ENCODE measurements at regions not wholly inside any gene's neighbourhood (a gene's known extent, or its start where the extent isn't known, plus 50 kb on each side); places are given as distances from the start of the nearest gene placed in this dataset.

DNA sequence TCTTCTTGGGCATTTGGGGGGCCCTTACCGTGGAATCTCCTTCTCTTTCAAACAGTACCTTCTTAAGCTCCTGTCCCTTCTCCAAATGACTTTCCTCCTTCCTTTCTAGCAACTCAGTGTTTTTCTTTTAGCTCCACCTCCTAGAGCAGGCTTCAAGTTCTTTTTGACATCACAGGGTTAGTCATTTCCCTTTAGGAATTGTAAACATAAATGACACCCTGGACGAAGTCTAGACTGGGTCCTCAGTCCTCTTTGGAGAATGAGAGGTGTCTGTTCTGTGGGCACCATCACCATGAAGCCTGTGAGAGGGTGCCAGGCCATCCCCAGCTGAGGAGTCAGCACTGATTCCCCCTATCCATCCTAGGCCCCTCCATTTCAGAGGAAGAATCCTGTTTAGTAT, 94.7 kb downstream of the SALL1 start:
- H3K4me2 ChIP-seq = no peak overlapping the region
- H3K79me2 ChIP-seq (ENCODE audit: insufficient read depth) = no peaks in the 10 kb centered on the region
- H3K9ac ChIP-seq = no peak overlapping the region
- no peaks in the 10 kb centered on the region for H3K9me3 ChIP-seq
- H4K20me1 ChIP-seq (ENCODE audit: insufficient read depth) = no peaks in the 10 kb centered on the region
- 9% methylated on average over 2 of the region's 2 CpGs for WGBS (ENCODE audit: low lambda C conversion rate)
- H3K9me2 ChIP-seq = no peaks in the 10 kb centered on the region
- ChIA-PET POLR2A (no interaction called here), CTCF (interaction anchor here (0.8 kb wide), 1 partner anchor 16 kb away, joined by 3 read pairs; no protein-coding TSS in a partner anchor)
- no peak overlapping the region for H3K27ac ChIP-seq (ENCODE audit: low read depth in 2 of 2, low read length in 1 of 2)
- TF ChIP-seq TEAD4 (IDR thresholded peaks at IDR 0.05; ENCODE audit: borderline replicate concordance, insufficient read depth) (no peak), FOXJ3 (CRISPR knock-in tag; IDR thresholded peaks at IDR 0.05) (no peak), USF1 (IDR thresholded peaks at IDR 0.05; ENCODE audit: borderline replicate concordance, low read depth) (no peak), JUND (IDR thresholded peaks at IDR 0.05) (no peak), ZBTB33 (IDR thresholded peaks at IDR 0.05; ENCODE audit: borderline replicate concordance, low read depth) (no peak), USF2 (IDR thresholded peaks at IDR 0.05; ENCODE audit: borderline replicate concordance, low read depth, low read length) (no peak), NFIC (IDR thresholded peaks at IDR 0.05; ENCODE audit: borderline replicate concordance) (no peak), POLR2AphosphoS5 (IDR thresholded peaks at IDR 0.05; ENCODE audit: low read depth, low read length) (no peak)
- H3K4me3 ChIP-seq (ENCODE audit: low read depth in 2 of 2, low read length in 1 of 2) = no peak overlapping the region
- no peaks in the 10 kb centered on the region for H3K4me1 ChIP-seq (ENCODE audit: control insufficient read depth in 1 of 2, insufficient read depth in 2 of 2, low read depth in 1 of 2, low read length in 1 of 2)
- no peaks in the 10 kb centered on the region for H3K36me3 ChIP-seq (replicated peaks in 1 of 2; ENCODE audit: control insufficient read depth in 1 of 2, insufficient read depth in 2 of 2, low read length in 1 of 2)
- no peaks in the 10 kb centered on the region for H3F3A ChIP-seq (replicated peaks; ENCODE audit: insufficient read depth)
- H2AFZ ChIP-seq (ENCODE audit: low read depth) = no peak overlapping the region
- H3K27me3 ChIP-seq (ENCODE audit: insufficient read depth) = no peaks in the 10 kb centered on the region
- DNase-seq = no peak

DNA sequence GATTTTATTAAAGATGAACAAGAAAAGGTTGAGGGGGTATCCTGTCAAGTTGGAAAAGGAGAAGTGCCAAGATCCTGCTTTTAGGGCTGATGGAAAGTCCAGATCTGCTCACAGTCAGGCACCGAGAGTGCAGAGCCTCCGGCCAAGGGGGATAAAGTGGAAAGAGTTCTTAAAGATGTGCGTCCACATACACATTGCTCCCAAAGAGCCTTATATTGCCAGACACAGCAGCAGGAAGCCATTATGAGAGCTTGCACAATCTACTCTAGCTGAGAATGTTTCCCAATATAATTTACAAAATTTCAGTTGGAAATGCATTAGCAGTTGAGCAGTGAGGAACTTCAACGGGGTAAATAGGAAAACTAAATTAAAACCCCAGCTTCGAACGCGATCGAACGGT, 95.6 kb downstream of the SALL1 start:
- ChIA-PET CTCF (no interaction called here), POLR2A (no interaction called here)
- WGBS (ENCODE audit: low lambda C conversion rate) = 48% methylated on average over 9 of the region's 9 CpGs
- no peaks in the 10 kb centered on the region for H3K4me1 ChIP-seq (ENCODE audit: control insufficient read depth in 1 of 2, insufficient read depth in 2 of 2, low read depth in 1 of 2, low read length in 1 of 2)
- H3K4me3 ChIP-seq (ENCODE audit: low read depth in 2 of 2, low read length in 1 of 2) = no peak overlapping the region
- DNase-seq = no peak
- TF ChIP-seq TCF12 (IDR thresholded peaks at IDR 0.05) (no peak), RCOR1 (IDR thresholded peaks at IDR 0.05; ENCODE audit: low read length) (no peak), MXI1 (IDR thresholded peaks at IDR 0.05; ENCODE audit: low read depth, low read length) (no peak), RXRA (IDR thresholded peaks at IDR 0.05; ENCODE audit: borderline replicate concordance, low read depth) (no peak), NRF1 (IDR thresholded peaks at IDR 0.05; ENCODE audit: low read depth, low read length) (no peak)
- no peak overlapping the region for H3K4me2 ChIP-seq
- no peaks in the 10 kb centered on the region for H4K20me1 ChIP-seq (ENCODE audit: insufficient read depth)
- H3K9me2 ChIP-seq = no peaks in the 10 kb centered on the region
- H3K27ac ChIP-seq (ENCODE audit: low read depth in 2 of 2, low read length in 1 of 2) = no peak overlapping the region
- H3K79me2 ChIP-seq (ENCODE audit: insufficient read depth) = no peaks in the 10 kb centered on the region
- H3F3A ChIP-seq (replicated peaks; ENCODE audit: insufficient read depth) = no peaks in the 10 kb centered on the region
- H3K9me3 ChIP-seq = no peaks in the 10 kb centered on the region
- no peaks in the 10 kb centered on the region for H3K36me3 ChIP-seq (replicated peaks in 1 of 2; ENCODE audit: control insufficient read depth in 1 of 2, insufficient read depth in 2 of 2, low read length in 1 of 2)
- H3K9ac ChIP-seq = no peak overlapping the region
- H2AFZ ChIP-seq (ENCODE audit: low read depth) = no peak overlapping the region
- no peaks in the 10 kb centered on the region for H3K27me3 ChIP-seq (ENCODE audit: insufficient read depth)

All from SK-N-SH (cell line).